ENCODE measurements at regions not wholly inside any gene's neighbourhood (a gene's known extent, or its start where the extent isn't known, plus 50 kb on each side); places are given as distances from the start of the nearest gene placed in this dataset.
A peak's percentile ranks its signal among the peaks of the same experiment; 100 is the strongest.

DNA sequence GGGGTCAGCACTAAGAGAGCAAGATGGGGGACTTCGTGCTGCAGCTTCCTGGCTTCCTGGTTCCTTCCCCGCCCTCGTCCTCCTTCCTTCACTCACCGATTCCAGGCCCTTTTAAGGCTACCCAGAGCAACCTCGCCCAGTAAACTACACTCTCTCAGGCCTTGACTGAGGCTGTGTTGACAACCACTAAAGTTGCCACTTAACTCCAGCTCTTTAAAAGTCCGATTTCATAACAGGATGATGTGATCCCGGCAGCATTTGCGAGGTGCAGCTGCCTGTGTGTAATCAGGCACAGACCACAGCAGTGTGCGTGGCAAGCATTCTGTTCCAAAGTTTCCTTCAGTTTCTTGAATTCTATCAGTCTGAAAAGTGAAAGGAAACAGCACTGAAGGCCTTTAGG lies 110.6 kb downstream of the RAB11FIP2 start:
- DNase-seq, result no peak

DNA sequence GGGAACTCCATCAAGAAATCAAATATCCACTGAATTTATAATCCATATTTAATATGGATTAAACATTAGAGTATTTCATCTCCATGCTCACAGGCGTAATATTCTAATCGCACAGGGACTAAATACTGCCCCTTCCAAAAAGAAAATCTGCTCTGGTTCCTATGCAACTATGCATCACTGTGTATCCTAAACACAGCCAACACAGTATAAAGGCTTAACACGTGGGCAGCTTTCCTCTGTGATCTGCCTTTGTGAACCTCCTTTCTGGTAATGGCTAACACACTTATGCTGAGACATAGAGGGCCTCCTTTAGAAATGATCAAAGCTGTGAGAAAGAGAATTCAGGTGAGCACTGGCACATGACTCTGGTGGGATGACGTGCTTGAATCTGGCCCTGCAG lies 110.2 kb downstream of the RAB11FIP2 start:
- DNase-seq, result no peak

DNA sequence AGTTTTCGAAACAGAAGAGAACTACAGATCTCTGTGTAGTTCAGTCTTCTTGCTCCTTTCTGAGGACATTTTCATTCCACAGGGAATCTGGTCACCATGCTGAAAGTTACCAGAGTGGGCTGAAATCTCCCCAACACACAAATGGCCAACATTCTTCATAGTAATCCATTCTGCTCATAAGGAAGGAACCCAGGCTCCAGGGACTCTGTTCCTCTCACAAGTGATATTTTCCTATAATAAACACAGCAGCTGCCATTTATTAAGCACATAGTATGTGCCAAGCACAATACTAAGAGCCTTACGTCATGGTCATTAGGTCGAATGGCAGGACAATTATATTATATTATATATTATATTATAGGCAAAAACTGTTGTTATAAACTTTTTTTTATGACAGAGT lies 109.8 kb downstream of the RAB11FIP2 start:
- DNase-seq, result no peak

DNA sequence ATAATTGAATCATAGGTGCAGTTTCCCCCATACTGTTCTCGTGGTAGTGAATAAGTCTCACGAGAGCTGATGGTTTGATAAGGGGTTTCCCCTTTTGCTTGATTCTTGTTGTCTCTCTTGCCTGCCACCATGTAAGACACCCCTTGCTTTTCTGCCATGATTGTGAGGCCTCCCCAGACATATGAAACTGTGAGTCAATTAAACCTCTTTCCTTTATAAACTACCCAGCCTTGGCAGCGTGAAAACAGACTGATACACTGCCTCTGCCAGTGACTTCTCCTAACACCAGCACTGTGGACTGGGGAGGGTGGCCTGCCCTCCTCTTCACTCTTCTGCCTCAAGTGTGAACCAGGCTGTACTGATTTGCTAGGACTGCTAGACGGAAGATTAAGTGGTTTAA lies 108.6 kb downstream of the RAB11FIP2 start:
- DNase-seq, result no peak

DNA sequence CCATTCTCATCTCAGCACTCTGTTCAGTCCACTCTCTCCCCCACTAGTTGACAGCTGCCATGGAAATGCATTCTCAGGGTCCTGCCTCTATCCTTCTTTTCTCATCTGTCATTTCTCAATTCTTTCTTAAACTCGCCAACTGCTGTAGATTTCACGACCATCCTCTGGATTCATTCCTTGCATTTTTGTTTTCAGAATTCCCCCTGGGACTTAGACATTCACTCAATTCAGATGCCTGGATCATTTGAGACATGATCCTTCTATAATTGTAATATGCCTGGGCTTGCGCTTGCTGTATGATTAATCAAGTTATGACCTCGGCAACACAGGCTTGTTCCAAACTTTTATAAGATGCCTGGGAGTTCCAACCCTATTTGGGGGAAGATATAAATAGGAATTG lies 104.5 kb downstream of the RAB11FIP2 start:
- peak; percentile 14 for DNase-seq

DNA sequence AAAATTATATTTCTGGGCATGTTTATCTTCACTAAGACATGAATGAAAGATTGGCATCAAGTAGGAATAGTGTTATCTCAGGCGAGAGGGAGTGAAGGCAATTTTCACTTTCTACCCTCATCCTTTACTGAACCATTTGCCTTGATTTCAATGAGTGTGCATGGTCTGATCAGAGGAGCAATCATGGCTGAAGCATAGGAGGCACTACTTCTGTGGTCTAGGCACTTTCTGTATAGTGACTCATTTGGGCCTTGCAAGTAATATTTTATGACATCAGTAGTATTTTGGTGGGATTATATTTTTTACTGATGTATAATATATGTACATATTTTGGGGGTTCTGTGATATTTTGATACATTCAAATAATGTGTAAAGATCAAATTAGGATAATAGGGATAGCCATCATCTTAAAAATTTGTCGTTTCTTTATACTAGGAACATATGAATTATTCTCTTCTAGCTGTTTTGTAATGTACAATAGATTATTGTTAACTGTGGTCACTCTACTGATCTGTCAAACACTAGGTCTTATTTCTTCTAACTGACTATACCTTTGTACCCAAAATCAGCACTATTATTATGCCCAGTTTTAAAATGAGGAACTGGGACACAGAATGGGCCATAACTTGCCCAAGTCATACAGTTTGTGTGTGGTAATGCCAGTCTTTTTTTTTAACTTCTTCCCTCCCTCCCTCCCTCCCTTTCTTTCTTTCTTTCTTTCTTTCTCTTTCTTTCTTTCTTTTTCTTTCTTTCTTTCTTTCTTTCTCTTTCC lies 101.9 kb downstream of the RAB11FIP2 start:
- DNase-seq, result no peak

DNA sequence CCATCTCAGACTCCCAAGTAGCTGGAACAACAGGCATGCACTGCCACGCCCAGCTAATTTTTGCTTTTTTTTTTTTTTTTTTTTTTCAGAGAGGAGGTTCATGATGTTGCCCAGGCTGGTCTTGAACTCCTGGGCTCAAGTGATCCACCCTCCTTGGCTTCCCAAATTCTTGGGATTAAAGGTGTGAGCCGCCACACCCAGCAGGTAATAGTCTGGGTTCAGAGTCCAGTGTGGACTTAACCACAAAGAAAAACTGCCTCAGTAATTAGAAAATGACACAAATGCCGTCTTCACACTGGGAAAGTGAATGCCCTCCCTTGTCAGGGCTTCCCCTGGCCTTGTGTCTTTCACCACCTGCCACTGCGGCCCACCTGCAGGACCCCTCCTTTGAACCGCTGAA lies 101.1 kb downstream of the RAB11FIP2 start:
- DNase-seq, result no peak

DNA sequence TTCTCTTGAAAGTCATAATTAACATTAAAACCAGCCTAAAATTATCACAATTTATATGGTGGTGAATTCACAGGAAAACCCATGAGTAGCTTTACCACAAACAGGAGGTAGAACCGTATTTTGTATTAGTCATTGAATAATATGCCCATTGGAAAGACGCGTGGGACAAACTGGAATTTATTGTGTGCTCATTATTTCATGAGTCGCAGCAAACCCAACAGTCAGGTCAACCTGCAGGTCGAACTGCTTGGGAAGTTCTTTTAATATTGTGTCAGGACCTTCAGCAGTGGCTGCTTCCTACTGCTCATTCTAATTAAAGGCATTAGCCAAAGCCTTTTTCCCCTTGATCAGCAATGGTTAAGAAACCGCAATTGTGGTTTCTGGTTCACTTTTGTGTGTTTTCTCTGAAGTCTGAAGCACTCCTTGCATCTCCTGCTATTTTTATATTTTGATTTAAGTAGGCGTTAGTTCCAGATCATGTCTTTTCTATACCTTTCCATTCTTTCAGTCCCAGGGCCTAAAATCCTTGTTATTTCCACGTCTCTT lies 100.1 kb downstream of the RAB11FIP2 start:
- DNase-seq, result no peak

DNA sequence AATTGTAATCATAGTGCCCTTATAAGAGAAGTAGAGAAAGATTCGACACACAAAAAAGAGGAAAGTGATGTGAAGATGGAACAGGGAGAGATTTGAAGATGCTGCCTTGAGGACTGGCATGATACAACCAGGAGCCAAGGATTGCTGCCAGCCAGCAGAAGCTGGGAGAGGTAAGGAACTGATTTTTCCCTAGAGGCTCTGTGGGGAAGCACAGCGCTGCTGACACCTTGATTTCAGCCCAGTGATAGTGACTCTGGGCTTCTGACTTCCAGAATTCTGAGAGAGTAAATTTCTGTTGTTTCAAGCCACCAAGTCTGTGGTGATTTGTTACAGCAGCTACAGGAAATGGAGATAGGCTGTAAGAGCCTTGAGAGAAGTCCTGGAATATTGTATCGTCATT lies 98.2 kb downstream of the RAB11FIP2 start:
- DNase-seq, result no peak

DNA sequence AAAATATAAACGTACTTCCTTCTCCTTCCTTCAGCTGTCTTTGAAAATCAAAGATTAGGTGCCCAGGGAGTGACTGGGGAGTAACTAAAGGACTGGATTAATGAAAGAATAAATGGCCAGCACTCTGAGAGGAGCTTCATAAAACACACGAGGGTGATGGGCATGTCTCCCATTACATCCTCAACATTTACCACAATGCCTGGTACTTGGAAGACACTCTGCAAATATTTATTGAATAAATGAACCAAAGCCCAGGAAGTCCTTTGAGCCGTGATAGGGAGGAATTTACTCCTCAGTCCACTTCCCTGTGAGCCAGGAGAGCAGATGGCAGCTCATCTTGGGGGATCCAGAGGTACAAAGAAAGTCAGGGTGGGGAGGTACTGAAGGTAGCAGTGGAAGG lies 96.3 kb downstream of the RAB11FIP2 start:
- no peak for DNase-seq
